H9 (cell line): ENCODE measurements at regions not wholly inside any gene's neighbourhood (a gene's known extent, or its start where the extent isn't known, plus 50 kb on each side); places are given as distances from the start of the nearest gene placed in this dataset.

Experiments
- DNase-seq: peaks from one replicate; pipeline ENCODE4 v3.0.0-alpha.2; 2017
- H2AFZ ChIP-seq: one replicate; pipeline ENCODE4 v1.6.1; 2013; ENCODE audit warnings: mild to moderate bottlenecking, low read length, control low read depth, moderate library complexity
- H2AK5ac ChIP-seq: 2 replicates; pipeline ENCODE4 v1.6.1; 2013; ENCODE audit warnings: low read length, control low read depth, mixed read lengths; ENCODE audit not compliant: insufficient read length
- H2BK120ac ChIP-seq: one replicate; pipeline ENCODE4 v1.6.1; 2013; ENCODE audit warnings: low read depth, mild to moderate bottlenecking, low read length, control low read depth, inconsistent platforms; ENCODE audit not compliant: poor library complexity, severe bottlenecking
- H2BK12ac ChIP-seq: 2 replicates; pipeline ENCODE4 v1.6.1; 2013; ENCODE audit warnings: low read length, control low read depth, mixed read lengths, low read depth; ENCODE audit not compliant: insufficient read length
- H2BK15ac ChIP-seq: 2 replicates; pipeline ENCODE4 v1.6.1; 2013; ENCODE audit warnings: low read depth, low read length, control low read depth
- H2BK20ac ChIP-seq: one replicate; pipeline ENCODE4 v1.6.1; 2013; ENCODE audit warnings: low read depth, mild to moderate bottlenecking, low read length, control low read depth, inconsistent platforms; ENCODE audit not compliant: poor library complexity, severe bottlenecking
- H2BK5ac ChIP-seq: 2 replicates; pipeline ENCODE4 v1.6.1; 2013; ENCODE audit warnings: low read length, control low read depth, mixed read lengths; ENCODE audit not compliant: insufficient read length
- H3K14ac ChIP-seq: 2 replicates; pipeline ENCODE4 v1.6.1; 2013; ENCODE audit warnings: low read length, control low read depth; ENCODE audit not compliant: insufficient read depth
- H3K18ac ChIP-seq: 2 replicates; pipeline ENCODE4 v1.6.1; 2013; ENCODE audit warnings: low read depth, mild to moderate bottlenecking, mixed read lengths, low read length, control low read depth; ENCODE audit not compliant: insufficient read length
- H3K23ac ChIP-seq: 2 replicates; pipeline ENCODE4 v1.6.1; 2013; ENCODE audit warnings: low read length, control low read depth, mixed read lengths, low read depth; ENCODE audit not compliant: insufficient read length
- H3K23me2 ChIP-seq: 2 replicates; pipeline ENCODE4 v1.6.1; 2013; ENCODE audit warnings: low read depth, mild to moderate bottlenecking, mixed read lengths, low read length, control low read depth; ENCODE audit not compliant: insufficient read length, poor library complexity, severe bottlenecking
- H3K27ac ChIP-seq: 2 replicates; pipeline ENCODE4 v1.5.1; 2013; ENCODE audit warnings: low read length, control low read depth, mixed read lengths, low read depth; ENCODE audit not compliant: insufficient read length
- H3K27me3 ChIP-seq: 2 replicates; pipeline ENCODE4 v1.6.1; 2013; ENCODE audit warnings: low read length, control low read depth, inconsistent platforms; ENCODE audit not compliant: insufficient read depth
- H3K4ac ChIP-seq: 2 replicates; pipeline ENCODE4 v1.6.1; 2013; ENCODE audit warnings: low read depth, mild to moderate bottlenecking, control low read depth, inconsistent platforms, low read length, moderate library complexity
- H3K4me1 ChIP-seq: 2 replicates; pipeline ENCODE4 v1.6.1; 2013; ENCODE audit warnings: low read length, control low read depth, inconsistent platforms; ENCODE audit not compliant: insufficient read depth
- H3K4me2 ChIP-seq: 2 replicates; pipeline ENCODE4 v1.6.1; 2013; ENCODE audit warnings: low read length, control low read depth, mixed read lengths; ENCODE audit not compliant: insufficient read length, insufficient read depth
- H3K56ac ChIP-seq: 2 replicates; pipeline ENCODE4 v1.6.1; 2013; ENCODE audit warnings: low read depth, mild to moderate bottlenecking, mixed read lengths, low read length, control low read depth; ENCODE audit not compliant: insufficient read length
- H3K79me1 ChIP-seq: 2 replicates; pipeline ENCODE4 v1.6.1; 2013; ENCODE audit warnings: low read depth, mild to moderate bottlenecking, moderate library complexity, low read length, control low read depth, inconsistent platforms; ENCODE audit not compliant: insufficient read depth, poor library complexity, severe bottlenecking
- H3K79me2 ChIP-seq: 2 replicates; pipeline ENCODE4 v1.6.1; 2013; ENCODE audit warnings: low read length, control low read depth, inconsistent platforms; ENCODE audit not compliant: insufficient read depth
- H3K9ac ChIP-seq: 2 replicates; pipeline ENCODE4 v1.6.1; 2013; ENCODE audit warnings: low read length, control low read depth, mixed read lengths; ENCODE audit not compliant: insufficient read length; ENCODE audit errors: extremely low read depth
- H3K9me3 ChIP-seq: one replicate; pipeline ENCODE4 v1.6.1; 2013; ENCODE audit warnings: low read depth, low read length, inconsistent platforms; ENCODE audit not compliant: control insufficient read depth
- H3T11ph ChIP-seq: one replicate; pipeline ENCODE4 v1.6.1; 2013; ENCODE audit warnings: mild to moderate bottlenecking, low read length, control low read depth, inconsistent platforms
- H4K20me1 ChIP-seq: one replicate; pipeline ENCODE4 v1.6.1; 2013; ENCODE audit not compliant: control insufficient read depth, insufficient read length, insufficient read depth
- H4K5ac ChIP-seq: 2 replicates; pipeline ENCODE4 v1.6.1; 2013; ENCODE audit warnings: low read depth, mild to moderate bottlenecking, mixed read lengths, low read length, control low read depth; ENCODE audit not compliant: insufficient read length
- H4K8ac ChIP-seq: replicated peaks from 2 replicates; pipeline ENCODE4 v1.6.1; 2013; ENCODE audit warnings: low read length, control low read depth, mixed read lengths, low read depth; ENCODE audit not compliant: insufficient read length
- H4K91ac ChIP-seq: 2 replicates; pipeline ENCODE4 v1.6.1; 2013; ENCODE audit warnings: low read depth, mild to moderate bottlenecking, moderate library complexity, mixed read lengths, low read length, control low read depth; ENCODE audit not compliant: insufficient read length
- H3K27ac Mint-ChIP-seq, 3 experiments: 2 replicates in 2 of 3; 3 replicates in 1 of 3; pipeline ENCODE4 v1.8.0; 2020 to 2021; ENCODE audit warnings: mixed read lengths in 3 of 3, mild to moderate bottlenecking in 1 of 3, moderate library complexity in 1 of 3
- H3K27me3 Mint-ChIP-seq: 2 replicates; pipeline ENCODE4 v1.8.0; 2021; ENCODE audit warnings: low read depth, mild to moderate bottlenecking, moderate library complexity, mixed read lengths
- H3K36me3 Mint-ChIP-seq, 3 experiments: 2 replicates in 2 of 3; 3 replicates in 1 of 3; pipeline ENCODE4 v1.8.0; 2020 to 2021; ENCODE audit warnings: low read depth in 3 of 3, mixed read lengths in 3 of 3; ENCODE audit not compliant: insufficient read depth in 1 of 3
- H3K4me1 Mint-ChIP-seq, 2 experiments: 2 replicates each; pipeline ENCODE4 v1.8.0; 2020; ENCODE audit warnings: mixed read lengths in 2 of 2
- H3K4me3 Mint-ChIP-seq, 2 experiments: 2 replicates in 1 of 2; 3 replicates in 1 of 2; pipeline ENCODE4 v1.8.0; 2020 to 2021; ENCODE audit warnings: mild to moderate bottlenecking in 2 of 2, mixed read lengths in 2 of 2, moderate library complexity in 1 of 2
- H3K9me3 Mint-ChIP-seq, 2 experiments: 2 replicates in 1 of 2; 3 replicates in 1 of 2; pipeline ENCODE4 v1.8.0; 2020; ENCODE audit warnings: mild to moderate bottlenecking in 2 of 2, mixed read lengths in 2 of 2, moderate library complexity in 1 of 2
- CTCF ChIP-seq: fragments of 200-600 bp; sonication (generic); conservative IDR thresholded peaks from 3 replicates; pipeline ENCODE4 v1.8.0; 2021; ENCODE audit warnings: antibody characterized with exemption, mild to moderate bottlenecking
- WGBS: extraction: QIAGEN DNeasy Blood & Tissue Kit; methylation state at CpG from one replicate; pipeline ENCODE4 v1.1.7; 2013; ENCODE audit warnings: missing lambda C conversion rate, low lambda C conversion rate, mixed read lengths; ENCODE audit not compliant: insufficient read length; ENCODE audit errors: extremely low coverage; 5-methylcytosine and 5-hydroxymethylcytosine counted together

- Histone ChIP-seq H4K20me1 (no peaks in the 10 kb centered on the region), H3K4me1 (peaks cover 10% of the 10 kb centered on the region; the same call in 1 of the 2 replicates), H3K4me2 (no peak overlapping the region), H2BK12ac (no peak overlapping the region), H3K9ac (no peak overlapping the region), H3K4ac (no peak overlapping the region), H2AK5ac (no peak overlapping the region), H3K18ac (no peak overlapping the region), H3T11ph (no peak overlapping the region), H3K23me2 (no peaks in the 10 kb centered on the region), H3K79me2 (no peaks in the 10 kb centered on the region), H3K79me1 (no peaks in the 10 kb centered on the region), H2AFZ (no peak overlapping the region), H2BK15ac (no peak overlapping the region), H4K8ac (no peak overlapping the region), H3K27me3 (no peaks in the 10 kb centered on the region; the same call in 1 of the 2 replicates), H2BK5ac (no peak overlapping the region), H2BK20ac (no peak overlapping the region), H4K91ac (no peak overlapping the region), H4K5ac (no peak overlapping the region), H3K23ac (no peak overlapping the region), H3K27ac (no peak overlapping the region), H3K56ac (no peak overlapping the region), H3K9me3 (no peaks in the 10 kb centered on the region), H3K14ac (no peak overlapping the region), H2BK120ac (no peak overlapping the region)
- H3K27me3 Mint-ChIP-seq: peaks cover 72% of the 10 kb centered on the region
- H3K4me1 Mint-ChIP-seq: peaks cover 20 to 24% of the 10 kb centered on the region in 2 experiments
- no peaks in the 10 kb centered on the region for H3K36me3 Mint-ChIP-seq
- DNase-seq: no peak
- no CpG with 5 or more reads among the region's 2 CpGs for WGBS
- peaks cover 0 to 3% of the 10 kb centered on the region in 2 experiments; a peak in 1 of 5 replicates for H3K9me3 Mint-ChIP-seq
- H3K27ac Mint-ChIP-seq: no peak overlapping the region; a peak in 1 of 7 replicates
- no peak overlapping the region; a peak in 1 of 5 replicates for H3K4me3 Mint-ChIP-seq
- no peak for TF ChIP-seq CTCF
These were observed 193.4 kb upstream of the ZMIZ1 start for GRCh38 chr10:78875331-78875877.
